ENCODE measurements at regions not wholly inside any gene's neighbourhood (a gene's known extent, or its start where the extent isn't known, plus 50 kb on each side); places are given as distances from the start of the nearest gene placed in this dataset.

DNA sequence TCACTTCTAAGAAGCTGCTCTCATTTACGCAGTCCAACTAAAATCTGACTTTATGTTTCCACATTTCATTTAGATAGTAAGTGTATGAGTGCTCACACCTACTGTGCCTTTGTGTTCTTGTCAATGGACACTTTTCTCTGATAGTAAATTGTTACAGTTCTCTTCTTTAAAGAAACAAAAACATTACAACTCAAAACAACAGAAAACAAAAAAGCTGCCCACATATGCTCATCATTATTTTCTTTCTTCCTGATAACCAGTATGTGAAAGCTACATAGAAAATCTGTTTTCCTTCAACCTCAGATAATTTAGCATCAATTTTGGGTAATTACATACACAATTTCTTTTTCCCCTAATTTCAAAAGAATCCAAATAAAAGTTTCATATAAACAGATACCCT, 1247.8 kb upstream of the NXPH2 start:
- FAIRE-seq (no peak), DNase-seq (ENCODE audit: insufficient read length, low spot score) (no peak)
- no peak for TF ChIP-seq POLR2A (IDR thresholded peaks at IDR 0.05; ENCODE audit: low read depth, low read length)

DNA sequence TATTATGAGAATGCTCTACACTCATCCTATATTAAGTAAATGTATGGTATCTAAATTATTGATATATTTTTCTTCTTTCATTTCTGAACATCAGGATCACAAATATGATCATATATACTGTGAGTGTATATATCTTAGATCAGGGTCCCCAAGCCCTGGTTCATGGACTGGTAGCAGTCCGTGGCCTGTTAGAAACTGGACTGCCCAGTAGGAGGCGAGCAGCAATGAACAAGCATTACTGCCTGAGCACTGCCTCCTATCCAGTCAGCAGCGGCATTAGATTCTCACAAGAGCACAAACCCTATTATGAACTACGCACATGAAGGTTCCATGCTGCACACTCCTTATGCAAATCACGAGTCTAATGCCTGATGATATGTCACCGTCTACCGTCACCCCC, 1247.1 kb upstream of the NXPH2 start:
- TF ChIP-seq POLR2A (IDR thresholded peaks at IDR 0.05; ENCODE audit: low read depth, low read length), result no peak
- no peak for DNase-seq (ENCODE audit: insufficient read length, low spot score)
- no peak for FAIRE-seq

DNA sequence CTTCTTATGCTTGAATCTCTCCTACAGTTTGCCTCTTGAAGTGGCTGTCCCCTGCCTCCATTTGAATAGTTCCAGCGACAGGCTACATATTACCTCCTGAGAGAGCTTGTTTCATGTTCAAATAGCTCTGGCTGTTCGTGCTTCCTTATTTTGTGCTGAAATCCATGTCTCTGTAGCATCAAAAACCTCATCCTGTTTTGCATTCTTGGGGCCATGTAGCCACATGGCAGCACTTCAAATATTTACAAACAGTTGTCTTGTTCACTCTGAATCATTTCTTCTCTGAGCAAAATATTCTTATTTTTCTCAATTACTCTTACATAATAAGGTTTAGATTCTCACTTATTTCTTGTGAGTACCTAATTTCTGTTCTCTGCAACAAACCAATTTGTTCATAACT, 1243.1 kb upstream of the NXPH2 start:
- no peak for DNase-seq (ENCODE audit: insufficient read length, low spot score)
- no peak for TF ChIP-seq POLR2A (IDR thresholded peaks at IDR 0.05; ENCODE audit: low read depth, low read length)
- FAIRE-seq, result no peak

DNA sequence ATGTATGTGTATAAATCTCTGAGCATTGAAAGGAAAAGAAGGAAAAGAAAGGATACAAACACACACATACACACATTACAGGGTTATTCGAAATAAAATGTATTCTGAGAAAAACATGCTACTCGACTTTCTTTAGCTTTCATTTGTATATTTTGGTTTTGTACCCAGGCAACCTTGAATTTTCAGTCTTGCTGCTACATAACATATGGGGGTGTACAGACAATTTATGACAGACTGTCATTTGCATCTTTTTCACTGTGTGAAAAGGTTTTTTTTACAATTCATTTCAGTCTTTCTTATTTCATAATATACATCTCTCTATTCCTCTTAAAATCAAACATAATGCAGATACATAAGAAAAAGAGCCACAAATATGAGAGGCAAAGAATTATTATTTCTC, 1238.4 kb upstream of the NXPH2 start:
- FAIRE-seq (no peak), DNase-seq (ENCODE audit: insufficient read length, low spot score) (no peak)
- TF ChIP-seq POLR2A (IDR thresholded peaks at IDR 0.05; ENCODE audit: low read depth, low read length), result no peak

DNA sequence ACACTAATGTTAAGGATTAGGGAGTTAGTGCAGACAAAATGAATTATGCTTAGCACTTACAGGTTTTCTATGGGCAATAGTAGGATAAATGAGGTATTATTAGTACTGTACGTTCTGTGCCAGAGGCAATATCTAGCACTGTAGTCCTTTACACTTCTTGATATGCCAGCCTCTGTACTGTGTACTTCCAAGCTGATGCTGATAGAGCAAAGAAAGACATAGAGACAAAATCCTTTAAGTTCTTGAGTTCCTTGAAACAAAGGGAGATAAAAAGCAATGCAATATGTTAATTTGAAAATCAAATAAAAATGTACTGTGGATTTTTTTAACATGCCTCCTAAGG, 1234.0 kb upstream of the NXPH2 start:
- DNase-seq (ENCODE audit: insufficient read length, low spot score) (no peak), FAIRE-seq (no peak)
- TF ChIP-seq POLR2A (IDR thresholded peaks at IDR 0.05; ENCODE audit: low read depth, low read length), result no peak

DNA sequence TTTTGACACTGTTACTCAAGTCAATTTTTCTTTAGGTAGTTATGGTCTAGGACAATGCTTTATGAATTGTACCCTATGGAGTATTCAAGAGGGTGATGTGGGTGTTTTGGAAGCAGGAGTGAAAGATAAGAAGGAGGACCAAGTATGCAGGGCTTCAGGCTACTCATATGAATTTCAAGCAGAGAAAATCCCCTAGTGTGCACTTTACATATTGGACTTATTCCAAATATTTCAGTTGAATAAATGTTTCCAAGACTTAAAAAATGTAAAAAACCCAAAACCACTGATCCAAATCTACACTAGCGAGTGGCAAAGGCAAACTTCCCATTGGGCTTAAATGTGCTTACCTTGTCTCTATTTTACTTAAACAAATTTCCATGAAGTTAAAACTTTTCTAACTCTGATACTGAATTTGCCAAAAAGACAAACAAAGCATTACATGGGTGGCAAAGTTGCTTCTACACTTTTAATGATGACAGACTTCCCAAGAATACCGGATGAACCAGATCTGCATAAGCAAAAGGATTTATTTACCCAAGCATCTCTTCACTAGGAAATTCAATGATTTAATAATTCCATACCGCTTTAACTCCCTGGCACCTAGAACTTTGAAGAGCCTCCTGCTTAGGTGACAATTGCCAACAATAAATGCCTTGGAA, 1233.5 kb upstream of the NXPH2 start:
- no peak for TF ChIP-seq POLR2A (IDR thresholded peaks at IDR 0.05; ENCODE audit: low read depth, low read length)
- DNase-seq (ENCODE audit: insufficient read length, low spot score) (no peak), FAIRE-seq (no peak)

DNA sequence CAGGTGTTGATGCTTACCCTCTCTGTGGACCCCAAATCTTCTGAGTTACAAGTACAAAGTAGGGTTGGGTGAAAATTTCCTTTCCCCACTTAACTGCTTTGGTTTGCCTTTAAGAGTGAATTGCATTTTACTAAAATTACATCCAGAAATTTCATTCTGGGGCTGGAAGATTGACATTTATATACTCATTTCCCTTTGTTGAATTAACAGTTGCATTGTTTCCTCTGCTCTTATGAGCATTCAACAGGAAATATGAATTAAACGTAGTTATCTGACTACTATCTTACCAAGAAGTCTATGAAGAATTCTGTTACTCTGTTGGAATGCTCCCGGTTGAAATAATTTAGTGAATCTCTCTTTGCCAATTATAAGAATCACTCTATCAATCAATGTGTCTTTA, 1231.1 kb upstream of the NXPH2 start:
- FAIRE-seq (no peak), DNase-seq (ENCODE audit: insufficient read length, low spot score) (no peak)
- TF ChIP-seq POLR2A (IDR thresholded peaks at IDR 0.05; ENCODE audit: low read depth, low read length), result no peak

DNA sequence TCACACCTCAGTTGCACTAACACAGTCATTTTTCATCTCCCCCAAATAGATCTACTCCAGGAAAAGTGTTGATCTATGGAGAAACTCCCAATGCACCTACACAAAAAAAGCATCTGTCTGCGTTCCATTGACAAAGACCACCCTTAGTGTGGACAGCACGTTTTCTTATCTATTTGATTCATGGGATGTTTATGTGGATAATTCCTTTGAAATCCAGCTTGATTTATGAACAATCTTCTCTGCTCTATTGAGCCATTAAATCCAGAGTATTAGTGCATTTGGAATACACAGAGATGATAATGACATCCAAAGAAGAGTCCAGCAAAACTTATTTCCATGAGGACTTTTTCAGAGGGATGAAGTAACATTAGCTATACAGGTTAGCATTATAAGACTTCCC, 1221.9 kb upstream of the NXPH2 start:
- no peak for DNase-seq (ENCODE audit: insufficient read length, low spot score)
- no peak for FAIRE-seq

DNA sequence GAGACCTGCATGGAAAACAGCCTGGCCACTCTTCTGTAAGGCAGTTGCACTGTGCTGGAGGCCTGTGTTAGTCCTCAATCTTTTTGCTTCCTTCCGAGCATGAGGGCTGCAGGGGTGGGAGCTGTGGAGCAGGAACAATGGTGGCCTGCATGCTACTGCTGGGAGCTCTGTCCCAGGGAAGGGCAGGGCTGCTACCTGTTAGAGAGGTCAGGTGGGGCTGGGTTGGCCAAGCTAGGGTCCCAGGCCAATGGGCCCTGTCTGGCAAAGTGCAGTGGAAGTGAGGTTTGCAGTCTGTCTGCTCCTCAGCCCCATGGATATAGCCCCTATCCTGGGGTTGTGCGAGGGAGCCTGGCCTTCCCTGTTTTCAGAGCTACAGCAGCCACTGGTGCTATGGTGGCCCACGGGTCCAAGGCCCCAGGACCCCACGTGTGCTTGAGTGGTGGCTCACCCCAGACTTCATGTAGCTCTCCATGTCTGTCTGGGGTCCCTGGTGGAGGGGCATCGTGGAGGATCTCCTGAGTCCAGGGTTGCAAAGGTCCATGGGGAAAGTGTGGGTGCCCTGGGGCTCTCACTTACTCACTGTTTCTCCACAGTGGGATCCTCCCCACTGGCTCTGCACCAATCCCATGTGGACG, 1212.6 kb upstream of the NXPH2 start:
- FAIRE-seq (no peak), DNase-seq (ENCODE audit: insufficient read length, low spot score) (no peak)
- no peak for TF ChIP-seq POLR2A (IDR thresholded peaks at IDR 0.05; ENCODE audit: low read depth, low read length)

More for the DNA sequence above, 1221.9 kb upstream of the NXPH2 start:
- no peak for TF ChIP-seq POLR2A (IDR thresholded peaks at IDR 0.05; ENCODE audit: low read depth, low read length)

DNA sequence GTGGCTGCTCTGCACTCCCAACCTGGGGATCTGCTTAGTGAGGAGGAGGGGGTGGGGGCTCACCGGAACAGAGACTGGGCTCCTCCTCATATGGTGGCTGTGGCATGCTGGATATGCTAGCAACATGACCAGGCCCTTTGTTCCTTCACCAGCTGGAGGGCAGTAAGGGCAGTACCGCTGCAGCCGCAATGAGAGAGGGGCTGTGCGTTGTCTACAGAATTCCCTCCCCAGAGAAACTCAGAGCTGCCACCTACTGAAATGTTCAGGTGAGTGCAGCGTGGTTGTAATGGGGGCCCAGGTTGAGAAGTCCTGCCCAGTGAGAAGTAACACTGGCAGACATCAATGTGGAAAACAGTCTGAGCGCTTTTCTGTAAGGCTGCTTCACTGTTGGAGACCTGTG, 1211.9 kb upstream of the NXPH2 start:
- DNase-seq (ENCODE audit: insufficient read length, low spot score), result no peak
- TF ChIP-seq POLR2A (IDR thresholded peaks at IDR 0.05; ENCODE audit: low read depth, low read length), result no peak
- FAIRE-seq, result no peak

DNA sequence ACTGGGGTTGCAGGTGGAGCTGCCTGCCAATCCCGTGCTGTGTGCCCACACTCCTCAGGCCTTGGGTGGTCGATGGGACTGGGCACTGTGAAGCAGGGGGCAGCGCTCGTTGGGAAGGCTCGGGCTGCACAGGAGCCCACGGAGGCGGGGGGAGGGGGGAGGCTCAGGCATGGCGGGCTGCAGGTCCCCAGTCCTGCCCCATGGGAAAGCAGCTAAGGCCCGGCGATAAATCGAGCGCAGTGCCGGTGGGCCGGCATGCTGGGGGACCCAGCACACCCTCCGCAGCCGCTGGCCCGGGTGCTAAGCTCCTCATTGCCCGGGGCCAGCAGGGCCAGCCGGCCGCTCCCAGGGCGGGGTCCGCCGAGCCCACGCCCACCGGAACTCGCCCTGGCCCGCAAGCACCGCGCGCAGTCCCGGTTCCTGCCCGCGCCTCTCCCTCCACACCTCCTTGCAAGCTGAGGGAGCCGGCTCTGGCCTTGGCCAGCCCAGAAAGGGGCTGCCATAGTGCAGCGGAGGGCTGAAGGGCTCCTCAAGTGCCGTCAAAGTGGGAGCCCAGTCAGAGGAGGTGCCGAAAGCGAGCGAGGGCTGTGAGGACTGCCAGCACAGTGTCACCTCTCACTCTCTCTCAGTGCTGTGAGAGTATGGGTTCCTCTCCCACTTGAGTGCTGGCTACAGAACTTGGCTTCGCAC, 1210.6 kb upstream of the NXPH2 start:
- FAIRE-seq (no peak), DNase-seq (ENCODE audit: insufficient read length, low spot score) (no peak)
- TF ChIP-seq POLR2A (IDR thresholded peaks at IDR 0.05; ENCODE audit: low read depth, low read length), result no peak

DNA sequence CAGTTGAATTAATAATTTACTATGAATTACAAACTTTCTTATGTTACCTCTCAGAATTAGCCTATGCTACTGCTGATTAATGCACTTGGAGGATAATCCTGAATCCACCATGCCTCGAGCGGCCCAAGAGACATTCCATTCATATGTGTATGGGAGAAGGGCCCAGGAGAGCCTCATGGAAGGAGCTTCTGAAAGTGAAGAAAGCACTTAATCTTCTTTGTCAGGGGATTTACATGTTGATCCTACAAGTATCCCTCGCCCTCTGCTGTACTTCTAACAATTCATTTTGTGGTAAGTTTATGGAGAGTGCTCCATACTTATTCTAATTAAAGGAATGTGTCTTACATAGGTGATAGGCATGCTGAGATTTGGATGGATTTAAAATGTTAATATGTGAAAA, 1189.1 kb upstream of the NXPH2 start:
- no peak for FAIRE-seq
- no peak for DNase-seq (ENCODE audit: insufficient read length, low spot score)
- no peak for TF ChIP-seq POLR2A (IDR thresholded peaks at IDR 0.05; ENCODE audit: low read depth, low read length)

DNA sequence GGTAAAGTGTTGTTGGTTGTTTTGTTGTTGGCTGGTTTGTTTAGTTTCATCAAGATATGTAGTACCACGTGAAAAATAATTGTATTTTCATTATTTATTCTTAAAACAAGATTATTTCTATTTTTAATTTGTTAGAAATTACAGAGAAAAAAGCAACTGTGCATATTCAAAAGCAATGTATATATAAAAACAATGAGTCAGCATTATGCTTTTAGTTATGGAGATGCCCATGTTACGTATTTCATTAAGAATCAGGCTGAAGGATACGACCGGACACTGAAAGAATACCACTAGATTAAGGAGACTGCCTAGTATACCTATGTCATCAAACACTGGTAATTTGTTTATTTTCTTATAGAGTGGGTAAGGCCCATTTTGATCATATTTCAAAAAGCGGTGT, 1188.4 kb upstream of the NXPH2 start:
- FAIRE-seq, result no peak

DNA sequence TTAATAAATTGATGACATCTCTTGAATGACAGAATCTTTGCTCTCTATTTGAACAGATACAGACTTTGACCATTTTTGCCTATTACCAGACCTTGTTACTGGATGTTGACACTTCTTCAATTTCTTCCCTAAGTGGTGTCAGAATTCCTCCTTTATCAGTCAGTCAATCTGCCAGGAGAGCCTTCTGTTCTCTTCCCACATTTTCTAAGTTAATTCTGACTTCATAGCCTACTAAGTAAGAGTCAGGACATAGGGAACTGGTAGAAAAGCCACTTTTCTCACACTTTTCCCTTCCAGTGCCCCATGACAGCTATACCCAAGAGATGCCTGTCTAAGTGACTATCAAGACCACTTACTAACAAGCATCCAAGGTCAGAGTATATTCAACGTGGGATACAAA, 1187.5 kb upstream of the NXPH2 start:
- TF ChIP-seq POLR2A (IDR thresholded peaks at IDR 0.05; ENCODE audit: low read depth, low read length), result no peak
- no peak for FAIRE-seq
- DNase-seq (ENCODE audit: insufficient read length, low spot score), result no peak

More for the DNA sequence above, 1188.4 kb upstream of the NXPH2 start:
- no peak for DNase-seq (ENCODE audit: insufficient read length, low spot score)
- TF ChIP-seq POLR2A (IDR thresholded peaks at IDR 0.05; ENCODE audit: low read depth, low read length), result no peak
